ENCODE measurements at regions not wholly inside any gene's neighbourhood (a gene's known extent, or its start where the extent isn't known, plus 50 kb on each side); places are given as distances from the start of the nearest gene placed in this dataset.
"Not testable (repeated sequence)": the region's sequence is repeated elsewhere in the genome, so short reads cannot be mapped to it uniquely, and the experiment has no call there.

- no peaks in the 10 kb centered on the region for H3K4me1 ChIP-seq (ENCODE audit: insufficient read depth, low read length)
- no peaks in the 10 kb centered on the region for H3K9me3 ChIP-seq (ENCODE audit: low read length)
- H2AFZ ChIP-seq (ENCODE audit: low read depth, low read length) = no peak overlapping the region
- H3K4me3 ChIP-seq (ENCODE audit: low read length) = no peak overlapping the region
- H3K36me3 ChIP-seq (ENCODE audit: insufficient read depth, low read length) = no peaks in the 10 kb centered on the region
- H3K27me3 ChIP-seq (ENCODE audit: insufficient read depth, low read length) = no peaks in the 10 kb centered on the region
These were observed 306.5 kb downstream of the MAGEB5 start for GRCh38 chrX:26522501-26522900.

- Histone ChIP-seq H3K36me3 (ENCODE audit: insufficient read depth, low read length) (no peaks in the 10 kb centered on the region), H3K4me3 (ENCODE audit: low read length) (no peak overlapping the region), H3K9me3 (ENCODE audit: low read length) (no peaks in the 10 kb centered on the region), H3K27me3 (ENCODE audit: insufficient read depth, low read length) (no peaks in the 10 kb centered on the region), H2AFZ (ENCODE audit: low read depth, low read length) (no peak overlapping the region), H3K4me1 (ENCODE audit: insufficient read depth, low read length) (no peaks in the 10 kb centered on the region)
These were observed 295.8 kb downstream of the MAGEB5 start for GRCh38 chrX:26511589-26512363.

- Histone ChIP-seq H3K9me3 (ENCODE audit: low read length) (no peaks in the 10 kb centered on the region), H2AFZ (ENCODE audit: low read depth, low read length) (no peak overlapping the region), H3K27me3 (ENCODE audit: insufficient read depth, low read length) (no peaks in the 10 kb centered on the region), H3K36me3 (ENCODE audit: insufficient read depth, low read length) (no peaks in the 10 kb centered on the region), H3K4me3 (ENCODE audit: low read length) (no peak overlapping the region), H3K4me1 (ENCODE audit: insufficient read depth, low read length) (no peaks in the 10 kb centered on the region)
These were observed 255.0 kb downstream of the MAGEB5 start for GRCh38 chrX:26470941-26471340.

GRCh38 chrX:26466387-26466786 is 250.4 kb downstream of the MAGEB5 start:
- Histone ChIP-seq H3K4me1 (ENCODE audit: insufficient read depth, low read length) (no peaks in the 10 kb centered on the region), H3K9me3 (ENCODE audit: low read length) (no peaks in the 10 kb centered on the region), H3K27me3 (ENCODE audit: insufficient read depth, low read length) (no peaks in the 10 kb centered on the region), H3K4me3 (ENCODE audit: low read length) (no peak overlapping the region), H3K36me3 (ENCODE audit: insufficient read depth, low read length) (no peaks in the 10 kb centered on the region), H2AFZ (ENCODE audit: low read depth, low read length) (no peak overlapping the region)

- Histone ChIP-seq H3K4me1 (ENCODE audit: insufficient read depth, low read length) (no peaks in the 10 kb centered on the region), H3K27me3 (ENCODE audit: insufficient read depth, low read length) (peaks cover 5% of the 10 kb centered on the region), H3K9me3 (ENCODE audit: low read length) (no peaks in the 10 kb centered on the region), H2AFZ (ENCODE audit: low read depth, low read length) (no peak overlapping the region), H3K36me3 (ENCODE audit: insufficient read depth, low read length) (no peaks in the 10 kb centered on the region), H3K4me3 (ENCODE audit: low read length) (no peak overlapping the region)
These were observed 229.3 kb downstream of the MAGEB5 start for GRCh38 chrX:26445288-26445687.

GRCh38 chrX:26444417-26444816 is 228.4 kb downstream of the MAGEB5 start:
- H3K4me3 ChIP-seq (ENCODE audit: low read length); H3K27me3 ChIP-seq (ENCODE audit: insufficient read depth, low read length); H2AFZ ChIP-seq (ENCODE audit: low read depth, low read length); H3K36me3 ChIP-seq (ENCODE audit: insufficient read depth, low read length); H3K9me3 ChIP-seq (ENCODE audit: low read length); H3K4me1 ChIP-seq (ENCODE audit: insufficient read depth, low read length): not testable (repeated sequence)

GRCh38 chrX:26442340-26442739 is 226.4 kb downstream of the MAGEB5 start:
- no peak overlapping the region for H3K4me3 ChIP-seq (ENCODE audit: low read length)

GRCh38 chrX:26414534-26414933 is 198.6 kb downstream of the MAGEB5 start:
- Histone ChIP-seq H2AFZ (ENCODE audit: low read depth, low read length) (no peak overlapping the region), H3K4me1 (ENCODE audit: insufficient read depth, low read length) (no peaks in the 10 kb centered on the region), H3K36me3 (ENCODE audit: insufficient read depth, low read length) (no peaks in the 10 kb centered on the region), H3K9me3 (ENCODE audit: low read length) (no peaks in the 10 kb centered on the region), H3K4me3 (ENCODE audit: low read length) (no peak overlapping the region), H3K27me3 (ENCODE audit: insufficient read depth, low read length) (no peaks in the 10 kb centered on the region)

More at GRCh38 chrX:26442340-26442739, 226.4 kb downstream of the MAGEB5 start:
- no peaks in the 10 kb centered on the region for H3K4me1 ChIP-seq (ENCODE audit: insufficient read depth, low read length)
- H3K9me3 ChIP-seq (ENCODE audit: low read length) = no peaks in the 10 kb centered on the region
- no peak overlapping the region for H2AFZ ChIP-seq (ENCODE audit: low read depth, low read length)
- no peaks in the 10 kb centered on the region for H3K36me3 ChIP-seq (ENCODE audit: insufficient read depth, low read length)
- H3K27me3 ChIP-seq (ENCODE audit: insufficient read depth, low read length) = peaks cover 1% of the 10 kb centered on the region

- H3K9me3 ChIP-seq (ENCODE audit: low read length) = no peaks in the 10 kb centered on the region
- no peaks in the 10 kb centered on the region for H3K36me3 ChIP-seq (ENCODE audit: insufficient read depth, low read length)
- H3K27me3 ChIP-seq (ENCODE audit: insufficient read depth, low read length) = no peaks in the 10 kb centered on the region
- no peak overlapping the region for H2AFZ ChIP-seq (ENCODE audit: low read depth, low read length)
- no peak overlapping the region for H3K4me3 ChIP-seq (ENCODE audit: low read length)
- H3K4me1 ChIP-seq (ENCODE audit: insufficient read depth, low read length) = no peaks in the 10 kb centered on the region
These were observed 195.1 kb downstream of the MAGEB5 start for GRCh38 chrX:26411045-26411444.

- no peak overlapping the region for H2AFZ ChIP-seq (ENCODE audit: low read depth, low read length)
- H3K4me1 ChIP-seq (ENCODE audit: insufficient read depth, low read length) = no peaks in the 10 kb centered on the region
- no peaks in the 10 kb centered on the region for H3K9me3 ChIP-seq (ENCODE audit: low read length)
- H3K36me3 ChIP-seq (ENCODE audit: insufficient read depth, low read length) = no peaks in the 10 kb centered on the region
- no peaks in the 10 kb centered on the region for H3K27me3 ChIP-seq (ENCODE audit: insufficient read depth, low read length)
- no peak overlapping the region for H3K4me3 ChIP-seq (ENCODE audit: low read length)
These were observed 193.7 kb downstream of the MAGEB5 start for GRCh38 chrX:26409636-26410035.

- no peaks in the 10 kb centered on the region for H3K36me3 ChIP-seq (ENCODE audit: insufficient read depth, low read length)
- H3K4me3 ChIP-seq (ENCODE audit: low read length) = no peak overlapping the region
- no peak overlapping the region for H2AFZ ChIP-seq (ENCODE audit: low read depth, low read length)
- H3K4me1 ChIP-seq (ENCODE audit: insufficient read depth, low read length) = no peaks in the 10 kb centered on the region
- H3K27me3 ChIP-seq (ENCODE audit: insufficient read depth, low read length) = no peaks in the 10 kb centered on the region
- no peaks in the 10 kb centered on the region for H3K9me3 ChIP-seq (ENCODE audit: low read length)
These were observed 171.9 kb downstream of the MAGEB5 start for GRCh38 chrX:26387906-26388305.

- Histone ChIP-seq H3K27me3 (ENCODE audit: insufficient read depth, low read length) (no peaks in the 10 kb centered on the region), H2AFZ (ENCODE audit: low read depth, low read length) (no peak overlapping the region), H3K36me3 (ENCODE audit: insufficient read depth, low read length) (no peaks in the 10 kb centered on the region), H3K4me3 (ENCODE audit: low read length) (no peak overlapping the region), H3K9me3 (ENCODE audit: low read length) (no peaks in the 10 kb centered on the region), H3K4me1 (ENCODE audit: insufficient read depth, low read length) (no peaks in the 10 kb centered on the region)
These were observed 160.2 kb downstream of the MAGEB5 start for GRCh38 chrX:26376037-26376708.

- no peaks in the 10 kb centered on the region for H3K9me3 ChIP-seq (ENCODE audit: low read length)
- H3K36me3 ChIP-seq (ENCODE audit: insufficient read depth, low read length) = no peaks in the 10 kb centered on the region
- no peak overlapping the region for H2AFZ ChIP-seq (ENCODE audit: low read depth, low read length)
- no peaks in the 10 kb centered on the region for H3K27me3 ChIP-seq (ENCODE audit: insufficient read depth, low read length)
- H3K4me1 ChIP-seq (ENCODE audit: insufficient read depth, low read length) = no peaks in the 10 kb centered on the region
- no peak overlapping the region for H3K4me3 ChIP-seq (ENCODE audit: low read length)
These were observed 159.4 kb downstream of the MAGEB5 start for GRCh38 chrX:26375346-26375745.

Data from neuron (in vitro differentiated cells).